Adrenal gland (tissue), 5 donors: ENCODE measurements at regions not wholly inside any gene's neighbourhood (a gene's known extent, or its start where the extent isn't known, plus 50 kb on each side); places are given as distances from the start of the nearest gene placed in this dataset.

Source experiments
- POLR2A ChIP-seq, 2 donors: fragments of 450-650 bp; IDR thresholded peaks; one replicate each; pipeline ENCODE4 v1.6.1; 2017; ENCODE audit warnings: antibody characterized with exemption in 2 of 2, mild to moderate bottlenecking in 2 of 2, moderate library complexity in 1 of 2
- TF ChIP-seq, protein P1 (sequence below), 6 experiments: fragments of 450-650 bp in 4 of 6; fragments of 200-600 bp in 2 of 6; sonication (generic) in 1 of 6; IDR thresholded peaks; 1 replicate in 5 of 6; 2 replicates in 1 of 6; pipeline versions ENCODE4 v1.5.1 to v1.8.0; 2016 to 2021; ENCODE audit warnings: antibody characterized with exemption in 6 of 6, mild to moderate bottlenecking in 2 of 6, moderate library complexity in 1 of 6
- donor health status: DM: no; HTN: no; CAD: no.

GRCh38 chr16:60914334-60914733, 1121.9 kb downstream of the CDH8 start:
- TF ChIP-seq, protein P1, sequence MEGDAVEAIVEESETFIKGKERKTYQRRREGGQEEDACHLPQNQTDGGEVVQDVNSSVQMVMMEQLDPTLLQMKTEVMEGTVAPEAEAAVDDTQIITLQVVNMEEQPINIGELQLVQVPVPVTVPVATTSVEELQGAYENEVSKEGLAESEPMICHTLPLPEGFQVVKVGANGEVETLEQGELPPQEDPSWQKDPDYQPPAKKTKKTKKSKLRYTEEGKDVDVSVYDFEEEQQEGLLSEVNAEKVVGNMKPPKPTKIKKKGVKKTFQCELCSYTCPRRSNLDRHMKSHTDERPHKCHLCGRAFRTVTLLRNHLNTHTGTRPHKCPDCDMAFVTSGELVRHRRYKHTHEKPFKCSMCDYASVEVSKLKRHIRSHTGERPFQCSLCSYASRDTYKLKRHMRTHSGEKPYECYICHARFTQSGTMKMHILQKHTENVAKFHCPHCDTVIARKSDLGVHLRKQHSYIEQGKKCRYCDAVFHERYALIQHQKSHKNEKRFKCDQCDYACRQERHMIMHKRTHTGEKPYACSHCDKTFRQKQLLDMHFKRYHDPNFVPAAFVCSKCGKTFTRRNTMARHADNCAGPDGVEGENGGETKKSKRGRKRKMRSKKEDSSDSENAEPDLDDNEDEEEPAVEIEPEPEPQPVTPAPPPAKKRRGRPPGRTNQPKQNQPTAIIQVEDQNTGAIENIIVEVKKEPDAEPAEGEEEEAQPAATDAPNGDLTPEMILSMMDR (IDR thresholded peaks at IDR 0.05): no peak
- TF ChIP-seq POLR2A (IDR thresholded peaks at IDR 0.05): no peak
